ENCODE measurements at regions not wholly inside any gene's neighbourhood (a gene's known extent, or its start where the extent isn't known, plus 50 kb on each side); places are given as distances from the start of the nearest gene placed in this dataset.

GRCh38 chrX:99717716-99718115 lies 692.4 kb downstream of the PCDH19 start:
- no peak for DNase-seq (ENCODE audit: low spot score)

- no peak for DNase-seq (ENCODE audit: low spot score)
Measured at GRCh38 chrX:99705701-99706100, 704.4 kb downstream of the PCDH19 start.

GRCh38 chrX:99703473-99703872 lies 706.6 kb downstream of the PCDH19 start:
- DNase-seq (ENCODE audit: low spot score) = no peak

GRCh38 chrX:99698451-99698850 lies 711.6 kb downstream of the PCDH19 start:
- no peak for DNase-seq (ENCODE audit: low spot score)

- no peak for DNase-seq (ENCODE audit: low spot score)
Measured at GRCh38 chrX:99663136-99663535, 746.9 kb downstream of the PCDH19 start.

- DNase-seq (ENCODE audit: low spot score) = no peak
Measured at GRCh38 chrX:99654188-99654587, 755.9 kb downstream of the PCDH19 start.

GRCh38 chrX:99653352-99653751 lies 756.7 kb downstream of the PCDH19 start:
- DNase-seq (ENCODE audit: low spot score) = no peak

GRCh38 chrX:99613041-99613440 lies 797.0 kb downstream of the PCDH19 start:
- no peak for DNase-seq (ENCODE audit: low spot score)

GRCh38 chrX:99603091-99603814 lies 806.8 kb downstream of the PCDH19 start:
- no peak for DNase-seq (ENCODE audit: low spot score)

GRCh38 chrX:99602107-99602506 lies 808.0 kb downstream of the PCDH19 start:
- DNase-seq (ENCODE audit: low spot score) = no peak

- no peak for DNase-seq (ENCODE audit: low spot score)
Measured at GRCh38 chrX:99588936-99589335, 821.1 kb downstream of the PCDH19 start.

GRCh38 chrX:99572711-99573110 lies 837.4 kb downstream of the PCDH19 start:
- DNase-seq (ENCODE audit: low spot score) = no peak

GRCh38 chrX:99549381-99549780 lies 860.7 kb downstream of the PCDH19 start:
- no peak for DNase-seq (ENCODE audit: low spot score)

- DNase-seq (ENCODE audit: low spot score) = no peak
Measured at GRCh38 chrX:99522450-99522849, 887.6 kb downstream of the PCDH19 start.

- DNase-seq (ENCODE audit: low spot score) = no peak
Measured at GRCh38 chrX:99507768-99508167, 902.3 kb downstream of the PCDH19 start.

GRCh38 chrX:99495453-99495852 lies 914.6 kb downstream of the PCDH19 start:
- DNase-seq (ENCODE audit: low spot score) = no peak

- no peak for DNase-seq (ENCODE audit: low spot score)
Measured at GRCh38 chrX:99494668-99495067, 915.4 kb downstream of the PCDH19 start.

- no peak for DNase-seq (ENCODE audit: low spot score)
Measured at GRCh38 chrX:99480728-99481127, 929.3 kb downstream of the PCDH19 start.

- no peak for DNase-seq (ENCODE audit: low spot score)
Measured at GRCh38 chrX:99469439-99469838, 940.6 kb downstream of the PCDH19 start.

GRCh38 chrX:99468993-99469392 lies 941.1 kb downstream of the PCDH19 start:
- no peak for DNase-seq (ENCODE audit: low spot score)

- no peak for DNase-seq (ENCODE audit: low spot score)
Measured at GRCh38 chrX:99461223-99461622, 948.9 kb downstream of the PCDH19 start.

GRCh38 chrX:99445336-99445735 lies 964.7 kb downstream of the PCDH19 start:
- no peak for DNase-seq (ENCODE audit: low spot score)

GRCh38 chrX:99421796-99422195 lies 988.3 kb downstream of the PCDH19 start:
- no peak for DNase-seq (ENCODE audit: low spot score)

GRCh38 chrX:99415470-99415869 lies 994.6 kb downstream of the PCDH19 start:
- no peak for DNase-seq (ENCODE audit: low spot score)

Measured in HuH-7.5 (cell line).